ENCODE measurements at regions not wholly inside any gene's neighbourhood (a gene's known extent, or its start where the extent isn't known, plus 50 kb on each side); places are given as distances from the start of the nearest gene placed in this dataset.

DNA sequence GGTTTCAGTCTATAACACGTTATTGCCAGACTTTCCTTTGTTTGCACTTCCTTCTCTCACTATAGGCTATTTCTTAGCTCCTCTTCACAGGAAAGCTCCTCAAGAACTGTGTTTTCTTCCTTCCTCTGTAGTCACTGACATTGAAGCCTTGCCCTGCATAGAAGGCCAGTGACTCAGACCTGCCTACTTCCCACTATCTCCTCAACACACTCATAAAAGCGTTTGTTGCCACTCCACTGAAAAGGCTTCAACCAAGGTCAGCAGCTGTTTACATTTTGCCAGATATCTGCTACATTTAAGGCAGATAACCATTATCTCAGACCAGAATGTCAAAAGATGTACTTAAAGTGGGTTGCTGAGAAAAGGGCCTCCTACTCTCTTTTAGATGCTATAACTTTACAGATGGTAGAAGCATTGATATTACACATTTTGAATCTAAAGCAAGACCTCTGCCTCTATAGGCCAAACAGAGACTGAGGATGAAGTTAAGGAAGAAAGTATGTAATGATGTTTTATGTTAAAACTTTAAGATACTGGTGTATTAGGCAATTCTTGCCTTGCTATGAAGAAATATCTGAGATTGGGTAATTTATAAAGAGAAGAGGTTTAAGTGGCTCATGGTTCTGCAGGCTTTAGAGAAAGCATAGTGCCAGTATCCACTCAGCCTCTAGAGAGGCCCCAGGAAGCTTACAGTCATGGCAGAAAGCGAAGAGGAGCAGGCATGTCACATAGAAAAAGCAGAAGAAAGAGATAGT lies 233.3 kb upstream of the FLRT2 start:
- Mint-ChIP-seq H3K4me1 (ENCODE audit: low read depth) (no peaks in the 10 kb centered on the region), H3K36me3 (ENCODE audit: insufficient read depth in 2 of 2) (peaks cover 0 to 2% of the 10 kb centered on the region in 2 donors), H3K27me3 (ENCODE audit: low read depth) (no peaks in the 10 kb centered on the region), H3K9me3 (peaks cover 8 to 12% of the 10 kb centered on the region in 2 donors), H3K27ac (no peak overlapping the region), H3K4me3 (no peak overlapping the region)
- ATAC-seq (replicated peaks in 1 of 2): no peak
- DNase-seq: no peak

DNA sequence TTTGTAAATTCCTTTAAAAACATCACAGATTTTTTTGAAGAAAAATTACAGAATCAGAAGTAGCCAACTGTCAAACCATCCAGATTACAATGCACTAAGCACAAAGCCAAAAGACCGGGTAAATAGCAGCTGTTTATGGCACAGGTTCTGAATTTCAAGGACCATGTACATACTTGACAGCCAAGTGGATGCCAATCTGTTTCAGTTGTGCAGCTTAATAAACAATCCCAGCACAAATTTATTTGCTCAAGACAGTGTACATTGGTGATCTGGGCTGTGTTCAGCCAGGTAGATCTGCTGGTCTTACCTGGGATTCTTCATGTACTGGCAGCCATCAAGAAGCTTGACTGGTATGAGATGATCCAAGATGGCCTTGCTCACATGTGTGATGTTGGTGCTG lies 229.8 kb upstream of the FLRT2 start:
- H3K36me3 Mint-ChIP-seq (ENCODE audit: insufficient read depth in 2 of 2): peaks cover 0 to 2% of the 10 kb centered on the region in 2 donors
- no peak overlapping the region for H3K27ac Mint-ChIP-seq

GRCh38 chr14:85301506-85301905 lies 228.4 kb upstream of the FLRT2 start:
- H3K27ac Mint-ChIP-seq: no peak overlapping the region
- H3K4me1 Mint-ChIP-seq (ENCODE audit: low read depth): no peaks in the 10 kb centered on the region
- peaks cover 0 to 2% of the 10 kb centered on the region in 2 donors for H3K36me3 Mint-ChIP-seq (ENCODE audit: insufficient read depth in 2 of 2)
- DNase-seq (no peak), ATAC-seq (replicated peaks in 1 of 2) (no peak)
- H3K9me3 Mint-ChIP-seq: peaks cover 6 to 12% of the 10 kb centered on the region in 2 donors
- no peak overlapping the region for H3K4me3 Mint-ChIP-seq
- H3K27me3 Mint-ChIP-seq (ENCODE audit: low read depth): no peaks in the 10 kb centered on the region

More for the DNA sequence above, 229.8 kb upstream of the FLRT2 start:
- ATAC-seq (replicated peaks in 1 of 2) (no peak), DNase-seq (no peak)
- no peaks in the 10 kb centered on the region for H3K27me3 Mint-ChIP-seq (ENCODE audit: low read depth)
- H3K9me3 Mint-ChIP-seq: peaks cover 8 to 12% of the 10 kb centered on the region in 2 donors
- H3K4me3 Mint-ChIP-seq: no peak overlapping the region
- no peaks in the 10 kb centered on the region for H3K4me1 Mint-ChIP-seq (ENCODE audit: low read depth)

GRCh38 chr14:85306024-85306423 lies 223.9 kb upstream of the FLRT2 start:
- peaks cover 0 to 13% of the 10 kb centered on the region in 2 donors for H3K9me3 Mint-ChIP-seq
- H3K4me1 Mint-ChIP-seq (ENCODE audit: low read depth): no peaks in the 10 kb centered on the region
- H3K27me3 Mint-ChIP-seq (ENCODE audit: low read depth): no peaks in the 10 kb centered on the region
- H3K4me3 Mint-ChIP-seq: no peak overlapping the region
- H3K36me3 Mint-ChIP-seq (ENCODE audit: insufficient read depth in 2 of 2): peaks cover 0 to under 1% of the 10 kb centered on the region in 2 donors
- ATAC-seq (replicated peaks in 1 of 2) (no peak), DNase-seq (no peak)
- no peak overlapping the region for H3K27ac Mint-ChIP-seq

GRCh38 chr14:85308531-85309300 lies 221.2 kb upstream of the FLRT2 start:
- H3K27ac Mint-ChIP-seq: no peak overlapping the region
- no peaks in the 10 kb centered on the region for H3K27me3 Mint-ChIP-seq (ENCODE audit: low read depth)
- DNase-seq (no peak), ATAC-seq (replicated peaks in 1 of 2) (no peak)
- H3K4me3 Mint-ChIP-seq: no peak overlapping the region
- H3K9me3 Mint-ChIP-seq: peaks cover 0 to 11% of the 10 kb centered on the region in 2 donors
- peaks cover 0 to 2% of the 10 kb centered on the region in 2 donors for H3K36me3 Mint-ChIP-seq (ENCODE audit: insufficient read depth in 2 of 2)
- H3K4me1 Mint-ChIP-seq (ENCODE audit: low read depth): no peaks in the 10 kb centered on the region

- Mint-ChIP-seq H3K36me3 (ENCODE audit: insufficient read depth in 2 of 2) (peaks cover 0 to 2% of the 10 kb centered on the region in 2 donors), H3K27ac (no peak overlapping the region), H3K9me3 (peaks cover 0 to 10% of the 10 kb centered on the region in 2 donors), H3K4me3 (no peak overlapping the region), H3K4me1 (ENCODE audit: low read depth) (no peaks in the 10 kb centered on the region), H3K27me3 (ENCODE audit: low read depth) (no peaks in the 10 kb centered on the region)
- DNase-seq (no peak), ATAC-seq (replicated peaks in 1 of 2) (no peak)
Measured at GRCh38 chr14:85310491-85311272, 219.3 kb upstream of the FLRT2 start.

DNA sequence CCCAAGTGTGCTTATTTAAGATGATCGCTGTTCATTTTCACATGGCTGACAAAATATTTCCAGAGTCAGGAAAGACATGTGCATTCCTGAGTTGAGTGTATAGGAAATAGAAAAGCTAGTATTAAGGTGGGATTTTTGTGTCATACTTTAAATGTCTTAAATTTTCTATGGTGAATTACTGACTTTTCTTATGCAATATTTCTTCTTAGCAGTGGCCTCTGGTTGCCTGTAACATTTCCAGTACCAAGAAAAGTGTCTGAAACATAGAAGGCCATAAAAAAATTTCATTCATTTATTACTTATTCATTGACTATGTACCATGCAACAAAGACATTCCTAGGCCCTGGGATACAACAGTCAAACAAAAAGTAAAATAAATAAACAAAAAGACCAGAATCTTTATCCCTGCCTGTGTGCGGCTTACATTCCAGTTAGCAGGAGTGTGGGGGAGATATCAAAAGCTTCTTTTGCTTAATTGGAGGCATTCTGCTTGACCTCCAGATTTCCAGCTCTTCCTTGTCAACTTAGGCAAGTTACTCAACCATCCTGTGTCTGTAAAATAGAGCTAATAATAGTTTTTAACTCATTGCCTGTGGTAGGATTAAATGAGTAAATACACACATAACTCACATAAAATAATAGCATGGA lies 216.3 kb upstream of the FLRT2 start:
- ATAC-seq (replicated peaks in 1 of 2) (no peak), DNase-seq (no peak)
- Mint-ChIP-seq H3K4me1 (ENCODE audit: low read depth) (no peaks in the 10 kb centered on the region), H3K36me3 (ENCODE audit: insufficient read depth in 2 of 2) (peaks cover 0 to 2% of the 10 kb centered on the region in 2 donors), H3K4me3 (no peak overlapping the region), H3K27ac (no peak overlapping the region), H3K27me3 (ENCODE audit: low read depth) (no peaks in the 10 kb centered on the region), H3K9me3 (peaks cover 0 to 10% of the 10 kb centered on the region in 2 donors)

DNA sequence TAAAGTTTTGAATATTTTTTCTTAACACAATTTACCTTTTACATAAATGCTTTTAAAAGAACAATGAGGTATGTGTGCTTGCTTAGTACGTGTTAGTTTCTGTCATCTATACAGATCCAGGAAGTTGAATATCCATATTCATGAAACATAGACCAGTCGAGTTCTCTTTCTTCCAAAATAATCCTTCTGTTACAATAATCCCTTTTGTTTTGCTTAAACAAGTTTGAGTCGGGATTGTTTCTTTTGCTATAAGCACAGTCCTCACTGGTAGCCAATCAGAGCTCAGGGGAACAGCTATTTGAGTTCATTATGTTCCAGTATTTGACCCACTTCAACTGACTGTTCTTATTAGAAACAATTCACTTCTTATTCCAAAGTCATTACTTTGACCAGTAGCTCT lies 214.7 kb upstream of the FLRT2 start:
- Mint-ChIP-seq H3K4me1 (ENCODE audit: low read depth) (no peaks in the 10 kb centered on the region), H3K27me3 (ENCODE audit: low read depth) (no peaks in the 10 kb centered on the region), H3K27ac (no peak overlapping the region), H3K9me3 (peaks cover 0 to 5% of the 10 kb centered on the region in 2 donors), H3K36me3 (ENCODE audit: insufficient read depth in 2 of 2) (peaks cover 0 to 2% of the 10 kb centered on the region in 2 donors), H3K4me3 (no peak overlapping the region)
- DNase-seq (no peak), ATAC-seq (replicated peaks in 1 of 2) (no peak)

GRCh38 chr14:85315733-85316290 lies 214.1 kb upstream of the FLRT2 start:
- Mint-ChIP-seq H3K4me3 (no peak overlapping the region), H3K27ac (no peak overlapping the region), H3K9me3 (peaks cover 0 to 5% of the 10 kb centered on the region in 2 donors), H3K27me3 (ENCODE audit: low read depth) (no peaks in the 10 kb centered on the region), H3K4me1 (ENCODE audit: low read depth) (no peaks in the 10 kb centered on the region), H3K36me3 (ENCODE audit: insufficient read depth in 2 of 2) (peaks cover 0 to 2% of the 10 kb centered on the region in 2 donors)
- no peak for ATAC-seq (replicated peaks in 1 of 2)
- DNase-seq: no peak

DNA sequence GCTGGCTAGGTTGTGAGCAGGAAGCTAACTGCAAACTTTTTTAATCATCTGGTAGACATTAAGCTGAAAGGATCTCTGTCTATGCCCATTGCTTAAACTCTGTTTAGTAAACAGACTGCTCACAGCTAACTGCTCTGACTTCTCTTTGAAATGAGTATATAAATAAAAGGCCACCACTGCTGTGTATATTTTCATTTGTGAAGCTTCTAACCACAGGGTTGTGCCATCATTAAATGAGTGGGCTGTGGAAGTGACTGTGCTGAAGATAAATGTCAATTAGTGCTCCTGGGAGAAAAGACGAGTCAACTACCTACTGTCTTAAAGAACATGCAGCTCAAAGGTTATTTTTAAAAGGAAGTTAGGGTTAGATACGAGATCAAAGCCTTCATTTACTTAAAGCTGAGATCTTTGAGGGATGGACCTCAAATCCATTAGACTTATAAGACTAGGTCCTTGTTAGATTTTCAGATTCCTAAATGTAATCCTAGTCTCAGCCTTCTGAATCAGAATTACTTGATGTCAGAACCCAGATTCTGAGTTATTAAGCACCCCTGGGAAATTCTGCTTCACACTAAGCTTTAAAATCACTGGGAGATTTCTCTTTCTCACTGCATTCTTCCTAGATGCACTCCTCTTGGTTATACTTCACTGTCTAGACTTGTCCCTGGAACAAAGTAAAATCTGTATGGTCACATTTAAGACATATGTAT lies 213.1 kb upstream of the FLRT2 start:
- no peak for ATAC-seq (replicated peaks in 1 of 2)
- H3K9me3 Mint-ChIP-seq: peaks cover 5 to 6% of the 10 kb centered on the region in 2 donors
- no peak for DNase-seq
- H3K4me1 Mint-ChIP-seq (ENCODE audit: low read depth): no peaks in the 10 kb centered on the region
- no peak overlapping the region for H3K4me3 Mint-ChIP-seq
- no peak overlapping the region for H3K27ac Mint-ChIP-seq
- no peaks in the 10 kb centered on the region for H3K36me3 Mint-ChIP-seq (ENCODE audit: insufficient read depth in 2 of 2)
- H3K27me3 Mint-ChIP-seq (ENCODE audit: low read depth): no peaks in the 10 kb centered on the region

GRCh38 chr14:85317491-85318021 lies 212.4 kb upstream of the FLRT2 start:
- ATAC-seq (replicated peaks in 1 of 2) (no peak), DNase-seq (no peak)
- no peaks in the 10 kb centered on the region for H3K27me3 Mint-ChIP-seq (ENCODE audit: low read depth)
- H3K4me1 Mint-ChIP-seq (ENCODE audit: low read depth): no peaks in the 10 kb centered on the region
- H3K9me3 Mint-ChIP-seq: peaks cover 7% of the 10 kb centered on the region in 2 donors
- no peaks in the 10 kb centered on the region for H3K36me3 Mint-ChIP-seq (ENCODE audit: insufficient read depth in 2 of 2)
- H3K4me3 Mint-ChIP-seq: no peak overlapping the region
- H3K27ac Mint-ChIP-seq: no peak overlapping the region

DNA sequence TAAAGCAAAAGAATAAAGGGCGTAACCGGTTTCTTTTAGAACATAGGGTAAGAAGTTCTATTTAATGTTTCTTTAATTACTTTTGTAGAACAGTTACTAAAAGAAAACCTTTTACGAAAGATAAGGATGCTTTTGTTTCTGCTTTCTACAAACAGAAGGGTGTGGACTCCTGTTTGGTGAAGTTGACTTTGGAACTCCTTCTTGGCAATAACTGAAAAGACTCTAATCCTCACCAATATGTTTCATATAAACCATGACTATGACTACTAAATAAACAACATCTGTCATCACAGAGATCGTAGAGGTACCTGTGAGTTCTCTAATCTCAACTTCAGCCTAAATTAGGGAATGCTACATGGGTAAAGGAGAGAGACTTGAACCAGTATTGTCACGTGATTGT lies 210.8 kb upstream of the FLRT2 start:
- no peak overlapping the region for H3K27ac Mint-ChIP-seq
- no peaks in the 10 kb centered on the region for H3K27me3 Mint-ChIP-seq (ENCODE audit: low read depth)
- H3K9me3 Mint-ChIP-seq: peaks cover 8 to 10% of the 10 kb centered on the region in 2 donors
- no peaks in the 10 kb centered on the region for H3K4me1 Mint-ChIP-seq (ENCODE audit: low read depth)
- DNase-seq: no peak
- no peaks in the 10 kb centered on the region for H3K36me3 Mint-ChIP-seq (ENCODE audit: insufficient read depth in 2 of 2)
- no peak overlapping the region for H3K4me3 Mint-ChIP-seq
- no peak for ATAC-seq (replicated peaks in 1 of 2)

All from activated T-cell treated with anti-CD3 and anti-CD28 coated beads, Interleukin-2, amount 50 U/mL, for 72 hours (primary cell).